ENCODE measurements at regions not wholly inside any gene's neighbourhood (a gene's known extent, or its start where the extent isn't known, plus 50 kb on each side); places are given as distances from the start of the nearest gene placed in this dataset.

GRCh38 chr2:144310889-144311608 lies 208.9 kb downstream of the ZEB2 start:
- ATAC-seq (ENCODE audit: low read depth) (no peak), DNase-seq (no peak)
- no peaks in the 10 kb centered on the region for H4K20me1 ChIP-seq (ENCODE audit: control insufficient read depth, insufficient read depth, low read length, poor library complexity, severe bottlenecking)
- H3K4me1 ChIP-seq (ENCODE audit: control insufficient read depth in 2 of 2, insufficient read depth in 2 of 2, low read length in 2 of 2): no peaks in the 10 kb centered on the region
- intact Hi-C loops (cut with micrococcal nuclease): no loop called here
- ChIA-PET CTCF (interaction anchor here (1.1 kb wide), 1 partner anchor 12 kb away, joined by 5 read pairs; no protein-coding TSS in a partner anchor), POLR2A (no interaction called here)
- no peak for TF ChIP-seq EZH2 (IDR thresholded peaks at IDR 0.05; ENCODE audit: borderline replicate concordance, insufficient read depth, low read depth, low read length, poor library complexity, severe bottlenecking)
- TF ChIP-seq CTCF (IDR thresholded peaks at IDR 0.05): no peak
- peaks cover 0 to 3% of the 10 kb centered on the region in 2 experiments for H3K36me3 ChIP-seq (replicated peaks in 1 of 2; ENCODE audit: control extremely low read depth in 1 of 2, control insufficient read depth in 1 of 2, extremely low read depth in 1 of 2, insufficient read depth in 2 of 2, low read length in 1 of 2)
- H3K27ac Mint-ChIP-seq: no peak overlapping the region
- H3K4me2 ChIP-seq (replicated peaks; ENCODE audit: low read depth, low read length, poor library complexity, severe bottlenecking): peak overlapping the region; percentile 12
- WGBS (ENCODE audit: insufficient coverage): no CpG with 5 or more reads among the region's 4 CpGs
- H3K9me3 Mint-ChIP-seq (ENCODE audit: insufficient read depth): peaks cover 8% of the 10 kb centered on the region
- H3K79me2 ChIP-seq (ENCODE audit: control insufficient read depth, insufficient read depth, low read length): peaks cover 21% of the 10 kb centered on the region
- H3K4me3 Mint-ChIP-seq: peak overlapping the region; percentile 29
- H3K27me3 ChIP-seq (replicated peaks in 1 of 4; ENCODE audit: control extremely low read depth in 1 of 4, control insufficient read depth in 3 of 4, insufficient read depth in 4 of 4, low read length in 3 of 4): no peaks in the 10 kb centered on the region
- no peak overlapping the region for H3K4me3 ChIP-seq (ENCODE audit: control extremely low read depth in 1 of 5, extremely low read depth in 1 of 5, insufficient read depth in 1 of 5, low read depth in 2 of 5, low read length in 4 of 5)
- peaks cover 26% of the 10 kb centered on the region for H3K4me1 Mint-ChIP-seq
- H3K9me3 ChIP-seq (ENCODE audit: control extremely low read depth in 1 of 3, control insufficient read depth in 2 of 3, insufficient read depth in 1 of 3, low read length in 2 of 3): peaks cover 3 to 17% (median 10%) of the 10 kb centered on the region in 3 donors
- no peak overlapping the region for H2AFZ ChIP-seq (ENCODE audit: insufficient read depth, low read depth, low read length, poor library complexity, severe bottlenecking)
- no peak overlapping the region for H3K9ac ChIP-seq (ENCODE audit: low read length)
- H3K27ac ChIP-seq (ENCODE audit: low read length in 2 of 2): no peak overlapping the region
- H3K27me3 Mint-ChIP-seq: no peaks in the 10 kb centered on the region

GRCh38 chr2:144310484-144310883 lies 209.4 kb downstream of the ZEB2 start:
- ChIA-PET POLR2A (no interaction called here), CTCF (interaction anchor here (1.1 kb wide), 1 partner anchor 12 kb away, joined by 5 read pairs; no protein-coding TSS in a partner anchor)
- Mint-ChIP-seq H3K9me3 (ENCODE audit: insufficient read depth) (peaks cover 8% of the 10 kb centered on the region), H3K4me3 (peak overlapping the region; percentile 17), H3K27me3 (no peaks in the 10 kb centered on the region), H3K27ac (no peak overlapping the region), H3K4me1 (peaks cover 26% of the 10 kb centered on the region)
- no CpG with 5 or more reads among the region's 2 CpGs for WGBS (ENCODE audit: insufficient coverage)
- Histone ChIP-seq H3K4me3 (ENCODE audit: control extremely low read depth in 1 of 5, extremely low read depth in 1 of 5, insufficient read depth in 1 of 5, low read depth in 2 of 5, low read length in 4 of 5) (no peak overlapping the region), H2AFZ (ENCODE audit: insufficient read depth, low read depth, low read length, poor library complexity, severe bottlenecking) (no peak overlapping the region), H3K27ac (ENCODE audit: low read length in 2 of 2) (no peak overlapping the region), H4K20me1 (ENCODE audit: control insufficient read depth, insufficient read depth, low read length, poor library complexity, severe bottlenecking) (no peaks in the 10 kb centered on the region), H3K79me2 (ENCODE audit: control insufficient read depth, insufficient read depth, low read length) (peaks cover 17% of the 10 kb centered on the region), H3K4me1 (ENCODE audit: control insufficient read depth in 2 of 2, insufficient read depth in 2 of 2, low read length in 2 of 2) (no peaks in the 10 kb centered on the region), H3K9me3 (ENCODE audit: control extremely low read depth in 1 of 3, control insufficient read depth in 2 of 3, insufficient read depth in 1 of 3, low read length in 2 of 3) (peaks cover 3 to 17% (median 10%) of the 10 kb centered on the region in 3 donors), H3K9ac (ENCODE audit: low read length) (no peak overlapping the region), H3K27me3 (replicated peaks in 1 of 4; ENCODE audit: control extremely low read depth in 1 of 4, control insufficient read depth in 3 of 4, insufficient read depth in 4 of 4, low read length in 3 of 4) (no peaks in the 10 kb centered on the region), H3K36me3 (replicated peaks in 1 of 2; ENCODE audit: control extremely low read depth in 1 of 2, control insufficient read depth in 1 of 2, extremely low read depth in 1 of 2, insufficient read depth in 2 of 2, low read length in 1 of 2) (peaks cover 0 to under 1% of the 10 kb centered on the region in 2 experiments), H3K4me2 (replicated peaks; ENCODE audit: low read depth, low read length, poor library complexity, severe bottlenecking) (no peak overlapping the region)
- TF ChIP-seq EZH2 (IDR thresholded peaks at IDR 0.05; ENCODE audit: borderline replicate concordance, insufficient read depth, low read depth, low read length, poor library complexity, severe bottlenecking) (no peak), CTCF (IDR thresholded peaks at IDR 0.05) (no peak)
- ATAC-seq (ENCODE audit: low read depth): no peak
- DNase-seq: no peak
- intact Hi-C loops (cut with micrococcal nuclease): no loop called here
